Panc1 (cell line): ENCODE measurements at regions not wholly inside any gene's neighbourhood (a gene's known extent, or its start where the extent isn't known, plus 50 kb on each side); places are given as distances from the start of the nearest gene placed in this dataset.
A peak's percentile ranks its signal among the peaks of the same experiment; 100 is the strongest.

ENCODE experiments used
- ATAC-seq: fragments of 200-7000 bp; cut with Tn5 transposase; 2 replicates; pipeline ENCODE4 v1.9.1; 2020; ENCODE audit warnings: mild to moderate bottlenecking, moderate library complexity
- BruUV-seq: library from RNA; stranded (reverse); fragments of 400-500 nt; replicated peaks from 2 replicates; lab custom pipeline; 2021; lab: Mats Ljungman, UMichigan
- CTCF ChIA-PET: fragments of 300-600 bp; sonication (Branson Sonifier 250); formaldehyde crosslinking; loops from one replicate; lab custom pipeline; 2022; ENCODE audit warnings: antibody characterized with exemption; lab: Charles Lee
- POLR2A ChIA-PET: fragments of 300-600 bp; sonication (Branson Sonifier 250); formaldehyde crosslinking; loops from one replicate; lab custom pipeline; 2022; ENCODE audit warnings: antibody characterized with exemption; lab: Charles Lee
- DNase-seq: peaks from one replicate; pipeline ENCODE4 v3.0.0-alpha.2; 2010; ENCODE audit warnings: low read depth, low spot score
- H3K27ac ChIP-seq: 2 replicates; pipeline ENCODE4 v1.5.1; 2011; ENCODE audit warnings: mild to moderate bottlenecking, low read length, inconsistent platforms
- H3K27me3 ChIP-seq: fragments of 200-500 bp; sonication (Bioruptor generic); 2 replicates; pipeline ENCODE4 v1.6.0; 2014; ENCODE audit warnings: low read length, inconsistent platforms; ENCODE audit not compliant: control insufficient read depth, insufficient read depth
- H3K36me3 ChIP-seq: fragments of 200-500 bp; sonication (Bioruptor generic); 2 replicates; pipeline ENCODE4 v1.5.1; 2014; ENCODE audit warnings: inconsistent platforms, mild to moderate bottlenecking, low read length, moderate library complexity; ENCODE audit not compliant: control insufficient read depth, insufficient read depth
- H3K4me1 ChIP-seq: 2 replicates; pipeline ENCODE4 v1.5.1; 2011; ENCODE audit warnings: inconsistent platforms, mild to moderate bottlenecking, low read length, moderate library complexity; ENCODE audit not compliant: control insufficient read depth, insufficient read depth
- H3K4me3 ChIP-seq, 2 experiments: 2 replicates each; pipeline ENCODE4 v1.5.1; 2011 to 2012; ENCODE audit warnings: low read depth in 2 of 2, low read length in 2 of 2, mild to moderate bottlenecking in 2 of 2, inconsistent platforms in 1 of 2, moderate library complexity in 1 of 2
- H3K9me3 ChIP-seq: fragments of 200-500 bp; sonication (Bioruptor generic); 2 replicates; pipeline ENCODE4 v1.5.1; 2014; ENCODE audit warnings: low read depth, mild to moderate bottlenecking, inconsistent platforms, low read length, moderate library complexity; ENCODE audit not compliant: control insufficient read depth, insufficient read depth
- POLR2AphosphoS5 ChIP-seq: IDR thresholded peaks from 2 replicates; pipeline ENCODE4 v1.6.1; 2012; ENCODE audit warnings: mild to moderate bottlenecking, low read depth, low read length, moderate library complexity
- REST ChIP-seq, 2 experiments: IDR thresholded peaks; 2 replicates each; pipeline ENCODE4 v1.6.1; 2011 to 2012; ENCODE audit warnings: low read depth in 2 of 2, control low read depth in 1 of 2, low read length in 1 of 2, mild to moderate bottlenecking in 1 of 2, moderate library complexity in 1 of 2; ENCODE audit not compliant: insufficient read depth in 1 of 2
- SIN3A ChIP-seq: IDR thresholded peaks from 2 replicates; pipeline ENCODE4 v1.6.1; 2012; ENCODE audit warnings: low read depth, mild to moderate bottlenecking, low read length, moderate library complexity, borderline replicate concordance; ENCODE audit not compliant: insufficient read depth
- TCF7L2 ChIP-seq: IDR thresholded peaks from 2 replicates; pipeline ENCODE4 v1.6.1; 2011; ENCODE audit warnings: mild to moderate bottlenecking, low read depth, low read length, inconsistent platforms
- in situ Hi-C: cut with HindIII; loops from 2 replicates; pipeline ENCODE4 v1.10.0; 2016; ENCODE audit warnings: low sequenced_read_pairs, low pct_unique_long_range_greater_than_20kb
- intact Hi-C: fragments of 100-400 bp; cut with micrococcal nuclease; formaldehyde crosslinking; loops from one replicate; pipeline ENCODE4 v1.10.0; 2022; ENCODE audit not compliant: unreplicated experiment
- TF ChIP-seq, protein P1 (sequence below): fragments of 450-650 bp; IDR thresholded peaks from 2 replicates; pipeline ENCODE4 v1.5.1; 2017; ENCODE audit warnings: mild to moderate bottlenecking

GRCh38 chr7:132051311-132051710 is 494.9 kb upstream of the PODXL start:
- no peaks in the 10 kb centered on the region for H3K36me3 ChIP-seq
- H3K4me1 ChIP-seq, result no peaks in the 10 kb centered on the region
- CTCF ChIA-PET, result no interaction called here
- POLR2A ChIA-PET, result no interaction called here
- H3K4me3 ChIP-seq, result no peak overlapping the region
- intact Hi-C loops (no loop called here), in situ Hi-C loops (no loop called here)
- ATAC-seq (no peak), DNase-seq (no peak)
- no TSS peak for BruUV-seq
- TF ChIP-seq, protein P1, sequence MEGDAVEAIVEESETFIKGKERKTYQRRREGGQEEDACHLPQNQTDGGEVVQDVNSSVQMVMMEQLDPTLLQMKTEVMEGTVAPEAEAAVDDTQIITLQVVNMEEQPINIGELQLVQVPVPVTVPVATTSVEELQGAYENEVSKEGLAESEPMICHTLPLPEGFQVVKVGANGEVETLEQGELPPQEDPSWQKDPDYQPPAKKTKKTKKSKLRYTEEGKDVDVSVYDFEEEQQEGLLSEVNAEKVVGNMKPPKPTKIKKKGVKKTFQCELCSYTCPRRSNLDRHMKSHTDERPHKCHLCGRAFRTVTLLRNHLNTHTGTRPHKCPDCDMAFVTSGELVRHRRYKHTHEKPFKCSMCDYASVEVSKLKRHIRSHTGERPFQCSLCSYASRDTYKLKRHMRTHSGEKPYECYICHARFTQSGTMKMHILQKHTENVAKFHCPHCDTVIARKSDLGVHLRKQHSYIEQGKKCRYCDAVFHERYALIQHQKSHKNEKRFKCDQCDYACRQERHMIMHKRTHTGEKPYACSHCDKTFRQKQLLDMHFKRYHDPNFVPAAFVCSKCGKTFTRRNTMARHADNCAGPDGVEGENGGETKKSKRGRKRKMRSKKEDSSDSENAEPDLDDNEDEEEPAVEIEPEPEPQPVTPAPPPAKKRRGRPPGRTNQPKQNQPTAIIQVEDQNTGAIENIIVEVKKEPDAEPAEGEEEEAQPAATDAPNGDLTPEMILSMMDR, result no peak
- no peak for TF ChIP-seq REST (IDR thresholded peaks at IDR 0.05; ENCODE audit: insufficient read depth in 1 of 2, low read depth in 2 of 2, low read length in 1 of 2)
- no peak for TF ChIP-seq SIN3A
- TF ChIP-seq TCF7L2, result no peak
- no peak for TF ChIP-seq POLR2AphosphoS5
- peaks cover 9% of the 10 kb centered on the region for H3K27me3 ChIP-seq
- no peak overlapping the region for H3K27ac ChIP-seq
- H3K9me3 ChIP-seq, result no peaks in the 10 kb centered on the region

DNA sequence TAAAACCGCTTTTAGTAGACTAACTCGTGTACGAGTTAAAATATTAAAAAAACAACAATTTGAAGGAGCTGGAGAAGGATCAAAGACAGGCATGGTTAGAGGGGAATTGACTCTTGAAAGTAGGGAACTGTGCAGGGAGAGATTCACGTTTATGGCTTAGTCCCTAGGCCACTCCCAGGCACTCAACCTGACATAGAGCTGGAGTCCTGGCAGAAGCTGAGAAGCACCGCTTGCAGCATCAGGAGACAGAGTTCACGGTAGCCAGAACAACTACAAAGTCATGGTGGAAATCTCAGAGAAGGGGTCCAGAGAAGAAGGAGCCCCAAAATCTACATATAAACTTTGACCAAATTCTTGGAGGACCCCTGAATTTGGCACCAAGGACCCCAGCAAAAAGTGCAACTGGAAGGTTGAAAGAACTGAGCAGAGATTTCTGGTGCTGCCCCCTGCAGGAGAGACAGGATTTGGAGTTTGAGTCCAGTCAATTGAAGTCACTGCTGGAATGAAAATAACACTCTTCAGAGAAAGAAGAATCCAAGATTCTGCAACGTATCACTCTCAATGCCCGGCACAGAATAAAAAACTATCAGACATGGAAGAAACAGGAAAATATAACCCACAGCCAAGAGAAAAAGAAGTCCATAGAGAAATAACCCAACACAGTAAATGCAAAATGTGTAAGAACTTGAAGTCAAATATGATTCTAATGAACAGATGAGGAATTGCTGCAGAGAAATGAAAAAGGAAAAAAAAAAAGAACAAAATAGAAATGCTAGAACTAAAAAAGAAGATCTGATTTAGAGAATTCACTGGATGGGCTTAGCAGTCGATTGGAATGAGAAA is 493.3 kb upstream of the PODXL start:
- ATAC-seq (peak; percentile 80), DNase-seq (peak; percentile 46)
- no TSS peak for BruUV-seq
- intact Hi-C loops, result loop anchor here (5.0 kb wide), 2 partner anchors 102 to 362 kb away; no protein-coding TSS in a partner anchor
- Histone ChIP-seq H3K4me1 (no peaks in the 10 kb centered on the region), H3K4me3 (peak overlapping the region in 1 of 2 experiments; percentile 35; a peak in 1 of 4 replicates), H3K27me3 (peaks cover 9% of the 10 kb centered on the region), H3K9me3 (no peaks in the 10 kb centered on the region), H3K36me3 (no peaks in the 10 kb centered on the region), H3K27ac (no peak overlapping the region)
- ChIA-PET POLR2A (no interaction called here), CTCF (interaction anchor here (0.7 to 1.0 kb wide), 2 partner anchors 104 to 139 kb away, joined by 3 to 4 read pairs; no protein-coding TSS in a partner anchor)
- in situ Hi-C loops, result no loop called here
- TF ChIP-seq TCF7L2 (no peak), REST (IDR thresholded peaks at IDR 0.05; ENCODE audit: insufficient read depth in 1 of 2, low read depth in 2 of 2, low read length in 1 of 2) (no peak), POLR2AphosphoS5 (no peak), SIN3A (no peak)
- TF ChIP-seq, protein P1, result peak; percentile 85
